ENCODE measurements at regions not wholly inside any gene's neighbourhood (a gene's known extent, or its start where the extent isn't known, plus 50 kb on each side); places are given as distances from the start of the nearest gene placed in this dataset.

- DNase-seq = no peak
- in situ Hi-C loops (cut with HindIII; ENCODE audit: low pct_ligation_motif_present, low pct_unique_long_range_greater_than_20kb, low sequenced_read_pairs) = no loop called here
These were observed 217.7 kb upstream of the VEGFC start for GRCh38 chr4:177010418-177010817.

- DNase-seq = no peak
- in situ Hi-C loops (cut with HindIII; ENCODE audit: low pct_ligation_motif_present, low pct_unique_long_range_greater_than_20kb, low sequenced_read_pairs) = no loop called here
These were observed 220.3 kb upstream of the VEGFC start for GRCh38 chr4:177012918-177013545.

GRCh38 chr4:177016541-177017141, 223.9 kb upstream of the VEGFC start:
- in situ Hi-C loops (cut with HindIII; ENCODE audit: low pct_ligation_motif_present, low pct_unique_long_range_greater_than_20kb, low sequenced_read_pairs) = no loop called here
- DNase-seq = no peak

- in situ Hi-C loops (cut with HindIII; ENCODE audit: low pct_ligation_motif_present, low pct_unique_long_range_greater_than_20kb, low sequenced_read_pairs) = no loop called here
These were observed 231.2 kb upstream of the VEGFC start for GRCh38 chr4:177023951-177024350.

GRCh38 chr4:177032341-177032740, 239.6 kb upstream of the VEGFC start:
- in situ Hi-C loops (cut with HindIII; ENCODE audit: low pct_ligation_motif_present, low pct_unique_long_range_greater_than_20kb, low sequenced_read_pairs) = no loop called here
- DNase-seq = no peak

More at GRCh38 chr4:177023951-177024350, 231.2 kb upstream of the VEGFC start:
- DNase-seq = no peak

- in situ Hi-C loops (cut with HindIII; ENCODE audit: low pct_ligation_motif_present, low pct_unique_long_range_greater_than_20kb, low sequenced_read_pairs) = no loop called here
- DNase-seq = no peak
These were observed 240.4 kb upstream of the VEGFC start for GRCh38 chr4:177033135-177033534.

GRCh38 chr4:177033632-177034031, 240.9 kb upstream of the VEGFC start:
- in situ Hi-C loops (cut with HindIII; ENCODE audit: low pct_ligation_motif_present, low pct_unique_long_range_greater_than_20kb, low sequenced_read_pairs) = no loop called here
- DNase-seq = no peak

- DNase-seq = no peak
- in situ Hi-C loops (cut with HindIII; ENCODE audit: low pct_ligation_motif_present, low pct_unique_long_range_greater_than_20kb, low sequenced_read_pairs) = no loop called here
These were observed 248.6 kb upstream of the VEGFC start for GRCh38 chr4:177041356-177041755.

GRCh38 chr4:177047070-177047850, 254.5 kb upstream of the VEGFC start:
- in situ Hi-C loops (cut with HindIII; ENCODE audit: low pct_ligation_motif_present, low pct_unique_long_range_greater_than_20kb, low sequenced_read_pairs) = no loop called here
- DNase-seq = peak; percentile 68

GRCh38 chr4:177047851-177048174, 255.1 kb upstream of the VEGFC start:
- in situ Hi-C loops (cut with HindIII; ENCODE audit: low pct_ligation_motif_present, low pct_unique_long_range_greater_than_20kb, low sequenced_read_pairs) = no loop called here

GRCh38 chr4:177051473-177052060, 258.1 kb upstream of the NEIL3 start:
- DNase-seq = peak; percentile 29
- in situ Hi-C loops (cut with HindIII; ENCODE audit: low pct_ligation_motif_present, low pct_unique_long_range_greater_than_20kb, low sequenced_read_pairs) = no loop called here

More at GRCh38 chr4:177047851-177048174, 255.1 kb upstream of the VEGFC start:
- DNase-seq = no peak

- no peak for DNase-seq
- in situ Hi-C loops (cut with HindIII; ENCODE audit: low pct_ligation_motif_present, low pct_unique_long_range_greater_than_20kb, low sequenced_read_pairs) = no loop called here
These were observed 257.3 kb upstream of the NEIL3 start for GRCh38 chr4:177052211-177052934.

- no peak for DNase-seq
- in situ Hi-C loops (cut with HindIII; ENCODE audit: low pct_ligation_motif_present, low pct_unique_long_range_greater_than_20kb, low sequenced_read_pairs) = no loop called here
These were observed 252.5 kb upstream of the NEIL3 start for GRCh38 chr4:177057186-177057585.

- in situ Hi-C loops (cut with HindIII; ENCODE audit: low pct_ligation_motif_present, low pct_unique_long_range_greater_than_20kb, low sequenced_read_pairs) = no loop called here
These were observed 245.6 kb upstream of the NEIL3 start for GRCh38 chr4:177064116-177064515.

GRCh38 chr4:177064729-177065394, 244.8 kb upstream of the NEIL3 start:
- in situ Hi-C loops (cut with HindIII; ENCODE audit: low pct_ligation_motif_present, low pct_unique_long_range_greater_than_20kb, low sequenced_read_pairs) = no loop called here
- DNase-seq = no peak

More at GRCh38 chr4:177064116-177064515, 245.6 kb upstream of the NEIL3 start:
- no peak for DNase-seq

- no peak for DNase-seq
- in situ Hi-C loops (cut with HindIII; ENCODE audit: low pct_ligation_motif_present, low pct_unique_long_range_greater_than_20kb, low sequenced_read_pairs) = no loop called here
These were observed 242.9 kb upstream of the NEIL3 start for GRCh38 chr4:177066746-177067145.

- no peak for DNase-seq
- in situ Hi-C loops (cut with HindIII; ENCODE audit: low pct_ligation_motif_present, low pct_unique_long_range_greater_than_20kb, low sequenced_read_pairs) = no loop called here
These were observed 239.1 kb upstream of the NEIL3 start for GRCh38 chr4:177070533-177071058.
